OCI-LY7 (cell line): ENCODE measurements at regions not wholly inside any gene's neighbourhood (a gene's known extent, or its start where the extent isn't known, plus 50 kb on each side); places are given as distances from the start of the nearest gene placed in this dataset.

Source experiments
- BruUV-seq: library from RNA; stranded (reverse); fragments of 400-500 nt; replicated peaks from 2 replicates; lab custom pipeline; 2021; lab: Mats Ljungman, UMichigan
- CTCF ChIA-PET: fragments of 300-600 bp; sonication (Branson Sonifier 250); formaldehyde crosslinking; loops from one replicate; lab custom pipeline; 2022; ENCODE audit warnings: antibody characterized with exemption; ENCODE audit not compliant: unreplicated experiment; lab: Charles Lee
- POLR2A ChIA-PET: fragments of 300-600 bp; sonication (Branson Sonifier 250); formaldehyde crosslinking; loops from one replicate; lab custom pipeline; 2022; ENCODE audit warnings: antibody characterized with exemption; lab: Charles Lee
- DNase-seq: peaks from one replicate; pipeline ENCODE4 v3.0.0-alpha.2; 2015; ENCODE audit warnings: low spot score
- H2AFZ ChIP-seq: fragments of 200-600 bp; sonication (generic), shearing (Covaris generic); 2 replicates; pipeline ENCODE4 v1.6.1; 2014; ENCODE audit warnings: mild to moderate bottlenecking, antibody characterized with exemption, low read length, moderate library complexity
- H3K27ac ChIP-seq: fragments of 200-600 bp; sonication (generic); 2 replicates; pipeline ENCODE4 v1.5.1; 2014; ENCODE audit warnings: mixed run types, low read depth, mild to moderate bottlenecking, moderate library complexity, low read length, inconsistent platforms; ENCODE audit not compliant: poor library complexity, severe bottlenecking
- H3K36me3 ChIP-seq: fragments of 200-600 bp; sonication (generic); 2 replicates; pipeline ENCODE4 v1.6.1; 2014; ENCODE audit warnings: mild to moderate bottlenecking, antibody characterized with exemption, low read length, moderate library complexity, mixed read lengths; ENCODE audit not compliant: insufficient read depth
- H3K4me1 ChIP-seq: fragments of 200-600 bp; sonication (generic); 2 replicates; pipeline ENCODE4 v1.5.1; 2014; ENCODE audit warnings: mild to moderate bottlenecking, low read length; ENCODE audit not compliant: insufficient read depth, poor library complexity, severe bottlenecking
- H3K4me2 ChIP-seq: fragments of 200-600 bp; sonication (generic); 2 replicates; pipeline ENCODE4 v1.6.1; 2014; ENCODE audit warnings: mild to moderate bottlenecking, low read length
- H3K4me3 ChIP-seq: fragments of 200-600 bp; sonication (generic); 2 replicates; pipeline ENCODE4 v1.5.1; 2014; ENCODE audit warnings: mild to moderate bottlenecking, low read depth, low read length; ENCODE audit not compliant: poor library complexity, severe bottlenecking
- H3K79me2 ChIP-seq: fragments of 200-600 bp; sonication (generic); 2 replicates; pipeline ENCODE4 v1.6.1; 2016; ENCODE audit warnings: low read depth, mild to moderate bottlenecking, low read length, moderate library complexity, mixed read lengths; ENCODE audit not compliant: insufficient read depth
- H3K9me2 ChIP-seq: fragments of 200-600 bp; sonication (generic); 2 replicates; pipeline ENCODE4 v1.6.1; 2016; ENCODE audit warnings: mild to moderate bottlenecking, low read length, mixed read lengths; ENCODE audit not compliant: insufficient read depth
- H3K9me3 ChIP-seq: fragments of 200-600 bp; sonication (generic); 2 replicates; pipeline ENCODE4 v1.6.1; 2014; ENCODE audit warnings: mild to moderate bottlenecking, mixed run types, low read length, mixed read lengths
- H4K20me1 ChIP-seq: fragments of 200-600 bp; sonication (generic); 2 replicates; pipeline ENCODE4 v1.6.1; 2014; ENCODE audit warnings: mild to moderate bottlenecking, antibody characterized with exemption, low read length, moderate library complexity, mixed read lengths; ENCODE audit not compliant: insufficient read depth
- CTCF ChIP-seq: fragments of 200-600 bp; sonication (generic); conservative IDR thresholded peaks from 2 replicates; pipeline ENCODE4 v1.5.1; 2014; ENCODE audit warnings: mild to moderate bottlenecking, antibody characterized with exemption, low read length, moderate library complexity, mixed read lengths
- EZH2phosphoT487 ChIP-seq: fragments of 200-600 bp; sonication (generic); IDR thresholded peaks from 2 replicates; pipeline ENCODE4 v1.6.1; 2018; ENCODE audit warnings: low read depth, borderline replicate concordance, mild to moderate bottlenecking, mixed run types, antibody characterized with exemption, low read length, moderate library complexity, mixed read lengths
- intact Hi-C: fragments of 100-400 bp; cut with micrococcal nuclease; formaldehyde crosslinking; loops from one replicate; pipeline ENCODE4 v1.10.0; 2022; ENCODE audit not compliant: unreplicated experiment

GRCh38 chr2:216292886-216293301 lies 79.4 kb downstream of the MARCHF4 start:
- no TSS peak for BruUV-seq
- intact Hi-C loops = no loop called here
- TF ChIP-seq EZH2phosphoT487 = no peak
- TF ChIP-seq CTCF = no peak
- DNase-seq = no peak
- no peak overlapping the region for H3K27ac ChIP-seq
- H3K36me3 ChIP-seq = no peaks in the 10 kb centered on the region
- no peak overlapping the region for H2AFZ ChIP-seq
- H3K79me2 ChIP-seq = no peaks in the 10 kb centered on the region
- no peaks in the 10 kb centered on the region for H3K9me3 ChIP-seq
- H3K4me3 ChIP-seq = no peak overlapping the region
- no peaks in the 10 kb centered on the region for H3K9me2 ChIP-seq
- H4K20me1 ChIP-seq = no peaks in the 10 kb centered on the region
- ChIA-PET CTCF (no interaction called here), POLR2A (no interaction called here)
- H3K4me1 ChIP-seq = no peaks in the 10 kb centered on the region
- H3K4me2 ChIP-seq = no peak overlapping the region

GRCh38 chr2:216292475-216292874 lies 79.8 kb downstream of the MARCHF4 start:
- Histone ChIP-seq H3K27ac (no peak overlapping the region), H3K79me2 (no peaks in the 10 kb centered on the region), H3K4me1 (no peaks in the 10 kb centered on the region), H3K36me3 (no peaks in the 10 kb centered on the region), H3K4me3 (no peak overlapping the region), H3K9me3 (no peaks in the 10 kb centered on the region), H3K4me2 (no peak overlapping the region), H2AFZ (no peak overlapping the region), H4K20me1 (no peaks in the 10 kb centered on the region), H3K9me2 (no peaks in the 10 kb centered on the region)
- intact Hi-C loops = no loop called here
- ChIA-PET CTCF (no interaction called here), POLR2A (interaction anchor here (0.6 kb wide), 1 partner anchor 79 kb away, joined by 3 read pairs; no protein-coding TSS in a partner anchor)
- no peak for DNase-seq
- no peak for TF ChIP-seq EZH2phosphoT487
- no peak for TF ChIP-seq CTCF
- no TSS peak for BruUV-seq

- Histone ChIP-seq H3K79me2 (no peaks in the 10 kb centered on the region), H3K36me3 (no peaks in the 10 kb centered on the region), H3K4me2 (no peak overlapping the region), H4K20me1 (no peaks in the 10 kb centered on the region), H3K9me3 (no peaks in the 10 kb centered on the region), H2AFZ (no peak overlapping the region), H3K4me1 (no peaks in the 10 kb centered on the region), H3K9me2 (no peaks in the 10 kb centered on the region), H3K4me3 (no peak overlapping the region), H3K27ac (no peak overlapping the region)
- intact Hi-C loops = no loop called here
- POLR2A ChIA-PET = interaction anchor here (0.6 to 1.4 kb wide), 2 partner anchors 17 to 172 kb away, joined by 3 read pairs; no protein-coding TSS in a partner anchor
- TF ChIP-seq CTCF = no peak
- TF ChIP-seq EZH2phosphoT487 = no peak
- no peak for DNase-seq
- no TSS peak for BruUV-seq
- CTCF ChIA-PET = no interaction called here
Measured at GRCh38 chr2:216289470-216289869, 82.8 kb downstream of the MARCHF4 start.
